GM12878 (cell line): ENCODE measurements at regions not wholly inside any gene's neighbourhood (a gene's known extent, or its start where the extent isn't known, plus 50 kb on each side); places are given as distances from the start of the nearest gene placed in this dataset.

Experiments used
- ATAC-seq: fragments of 200-7000 bp; cut with Tn5 transposase; 3 replicates; pipeline ENCODE4 v1.9.1; 2020; ENCODE audit warnings: mild to moderate bottlenecking, moderate library complexity
- BruUV-seq: library from RNA; stranded (reverse); fragments of 400-500 nt; replicated peaks from 2 replicates; lab custom pipeline; 2021; lab: Mats Ljungman, UMichigan
- CTCF ChIA-PET: fragments of 300-600 bp; sonication (Branson Sonifier 250); formaldehyde crosslinking; extraction: SDS; loops from one replicate; lab custom pipeline; 2021; ENCODE audit warnings: inconsistent platforms; lab: Yijun Ruan, JAX
- POLR2A ChIA-PET: fragments of 350-600 bp; formaldehyde crosslinking; extraction: SDS; loops from one replicate; lab custom pipeline; 2021; ENCODE audit warnings: inconsistent platforms; lab: Charles Lee
- RAD21 ChIA-PET: fragments of 300-600 bp; sonication (Branson Sonifier 250); formaldehyde crosslinking; loops from one replicate; lab custom pipeline; 2023; ENCODE audit warnings: antibody characterized with exemption; ENCODE audit not compliant: unreplicated experiment; lab: Charles Lee
- SMC1A ChIA-PET: fragments of 300-600 bp; sonication (Branson Sonifier 250); formaldehyde crosslinking; loops from one replicate; lab custom pipeline; 2023; ENCODE audit not compliant: unreplicated experiment, uncharacterized antibody; lab: Charles Lee
- DNase-seq: peaks from one replicate; pipeline ENCODE4 v3.0.0-alpha.2; 2011; ENCODE audit warnings: low read depth, low spot score
- FAIRE-seq: peaks from 3 replicates; lab custom pipeline; 2011; peaks lifted over from hg19 to GRCh38; lab: Jason Lieb, UNC
- H2AFZ ChIP-seq: 2 replicates; pipeline ENCODE4 v1.6.0; 2011; ENCODE audit warnings: low read depth, low read length, control low read depth; ENCODE audit not compliant: control insufficient read depth
- H3K27ac ChIP-seq: 2 replicates; pipeline ENCODE4 v1.5.1; 2011; ENCODE audit warnings: control low read depth; ENCODE audit not compliant: control insufficient read depth, insufficient read depth
- H3K27me3 ChIP-seq, 2 experiments: replicated peaks in 1 of 2; 2 replicates each; pipeline versions ENCODE4 v1.6.0 to v1.6.1; 2011; ENCODE audit warnings: low read length in 1 of 2; ENCODE audit not compliant: control insufficient read depth in 2 of 2, insufficient read depth in 2 of 2
- H3K36me3 ChIP-seq, 2 experiments: 2 replicates each; pipeline ENCODE4 v1.5.1; 2011; ENCODE audit warnings: low read length in 1 of 2; ENCODE audit not compliant: control insufficient read depth in 2 of 2, insufficient read depth in 2 of 2
- H3K4me1 ChIP-seq: 2 replicates; pipeline ENCODE4 v1.6.1; 2011; ENCODE audit warnings: mild to moderate bottlenecking, low read length, moderate library complexity, mixed read lengths; ENCODE audit not compliant: control insufficient read depth, insufficient read depth
- H3K4me2 ChIP-seq: 2 replicates; pipeline ENCODE4 v1.6.0; 2011; ENCODE audit warnings: control low read depth; ENCODE audit not compliant: control insufficient read depth, insufficient read depth
- H3K4me3 ChIP-seq: fragments of 200-600 bp; sonication (generic); 2 replicates; pipeline ENCODE4 v1.5.1; 2016
- H3K79me2 ChIP-seq: 2 replicates; pipeline ENCODE4 v1.6.0; 2011; ENCODE audit warnings: low read length; ENCODE audit not compliant: control insufficient read depth, insufficient read depth
- H3K9ac ChIP-seq: 2 replicates; pipeline ENCODE4 v1.8.0; 2011; ENCODE audit warnings: low read length, control low read depth, mixed read lengths; ENCODE audit not compliant: control insufficient read depth, insufficient read depth
- H3K9me3 ChIP-seq: replicated peaks from 3 replicates; pipeline ENCODE4 v1.5.1; 2011; ENCODE audit warnings: mild to moderate bottlenecking, low read length; ENCODE audit not compliant: control insufficient read depth, insufficient read depth
- H4K20me1 ChIP-seq: 2 replicates; pipeline ENCODE4 v1.6.0; 2011; ENCODE audit not compliant: control insufficient read depth, insufficient read depth
- HSF1 ChIP-seq: fragments of 150-350 bp; IDR thresholded peaks from 2 replicates; pipeline ENCODE4 v1.6.1; 2014; ENCODE audit warnings: mild to moderate bottlenecking, low read depth, low read length
- ZBTB33 ChIP-seq: fragments of 450-650 bp; IDR thresholded peaks from 2 replicates; pipeline ENCODE4 v1.6.1; 2017; ENCODE audit warnings: mild to moderate bottlenecking
- ZNF622 ChIP-seq: fragments of 450-650 bp; IDR thresholded peaks from 2 replicates; pipeline ENCODE4 v1.6.1; 2017; ENCODE audit warnings: mild to moderate bottlenecking, inconsistent platforms
- WGBS: methylation state at CpG from one replicate; pipeline ENCODE4 v1.1.6; 2016; ENCODE audit warnings: low lambda C conversion rate; ENCODE audit not compliant: insufficient replicate concordance, insufficient coverage; ENCODE audit errors: missing lambda C conversion rate; 5-methylcytosine and 5-hydroxymethylcytosine counted together
- in situ Hi-C: fragments of 300-500 bp; cut with MboI; formaldehyde crosslinking; loops from 9 replicates; pipeline ENCODE4 v1.14.3; 2018; ENCODE audit warnings: mixed read lengths
- intact Hi-C: fragments of 100-400 bp; cut with micrococcal nuclease; formaldehyde crosslinking; loops from one replicate; pipeline ENCODE4 v1.14.2; 2022; ENCODE audit not compliant: unreplicated experiment

DNA sequence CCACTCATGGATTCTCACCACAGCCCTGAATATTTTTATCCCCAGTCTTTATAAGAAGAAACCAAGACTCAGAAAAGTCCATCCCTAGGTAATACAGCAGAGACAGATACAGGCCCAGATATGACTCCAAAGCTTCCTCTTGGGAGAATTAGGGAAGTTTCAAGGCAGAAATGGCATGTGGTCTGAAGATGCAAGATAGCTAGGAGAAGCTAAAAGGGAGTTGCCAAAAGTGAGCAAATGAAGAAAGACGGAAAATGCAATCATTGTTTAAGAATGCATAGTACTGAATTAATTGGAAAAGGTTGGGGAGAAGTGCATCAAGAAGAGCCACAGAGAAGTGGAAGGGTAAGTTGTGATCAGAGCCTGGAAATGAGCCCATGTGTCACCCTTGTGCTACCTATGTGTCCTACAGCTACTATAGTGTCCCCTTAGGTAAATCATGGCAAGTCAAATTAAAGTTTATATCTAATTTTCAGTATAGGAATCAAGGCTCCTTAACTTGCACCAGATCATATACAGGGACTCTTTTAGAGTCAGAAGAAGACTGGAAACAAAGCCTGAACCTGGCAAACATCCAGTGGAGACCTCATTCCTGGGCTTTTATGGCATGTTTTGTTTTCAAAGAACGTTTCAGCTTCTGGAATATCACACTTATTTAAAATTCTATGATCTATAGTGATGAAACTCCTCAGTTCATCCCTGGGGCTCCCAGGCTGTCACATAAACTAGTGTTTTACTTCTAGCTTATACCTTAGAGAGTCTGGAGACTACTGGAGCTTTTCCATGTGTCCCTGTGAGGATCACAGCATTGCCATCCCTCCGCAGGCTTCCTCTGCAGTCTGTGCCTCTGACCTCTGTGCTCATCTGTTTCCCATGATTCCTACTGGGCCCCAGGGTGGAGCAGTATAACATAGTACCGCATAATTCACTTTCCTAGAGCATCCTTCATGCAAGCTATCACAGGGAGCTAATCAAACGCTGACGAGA lies 189.0 kb upstream of the CDKN3 start:
- Histone ChIP-seq H3K4me3 (no peak overlapping the region), H3K9me3 (no peaks in the 10 kb centered on the region), H3K27ac (no peak overlapping the region), H4K20me1 (no peaks in the 10 kb centered on the region), H2AFZ (no peak overlapping the region), H3K36me3 (no peaks in the 10 kb centered on the region), H3K27me3 (no peaks in the 10 kb centered on the region; a peak in 2 of 4 replicates), H3K4me2 (no peak overlapping the region), H3K9ac (no peak overlapping the region), H3K79me2 (no peaks in the 10 kb centered on the region), H3K4me1 (no peaks in the 10 kb centered on the region)
- ChIA-PET POLR2A (no interaction called here), SMC1A (interaction anchor here (0.9 to 1.4 kb wide), 3 partner anchors 8 to 121 kb away, joined by 3 read pairs; no protein-coding TSS in a partner anchor), CTCF (interaction anchor here (1.4 kb wide), 1 partner anchor 13 kb away, joined by 3 read pairs; no protein-coding TSS in a partner anchor), RAD21 (no interaction called here)
- 49% methylated on average over 6 of the region's 6 CpGs for WGBS
- DNase-seq: no peak
- ATAC-seq: no peak
- BruUV-seq: no TSS peak
- intact Hi-C loops: no loop called here
- TF ChIP-seq ZBTB33 (no peak), HSF1 (no peak), ZNF622 (no peak)
- in situ Hi-C loops: no loop called here
- no peak for FAIRE-seq
